ENCODE measurements at regions not wholly inside any gene's neighbourhood (a gene's known extent, or its start where the extent isn't known, plus 50 kb on each side); places are given as distances from the start of the nearest gene placed in this dataset.

DNA sequence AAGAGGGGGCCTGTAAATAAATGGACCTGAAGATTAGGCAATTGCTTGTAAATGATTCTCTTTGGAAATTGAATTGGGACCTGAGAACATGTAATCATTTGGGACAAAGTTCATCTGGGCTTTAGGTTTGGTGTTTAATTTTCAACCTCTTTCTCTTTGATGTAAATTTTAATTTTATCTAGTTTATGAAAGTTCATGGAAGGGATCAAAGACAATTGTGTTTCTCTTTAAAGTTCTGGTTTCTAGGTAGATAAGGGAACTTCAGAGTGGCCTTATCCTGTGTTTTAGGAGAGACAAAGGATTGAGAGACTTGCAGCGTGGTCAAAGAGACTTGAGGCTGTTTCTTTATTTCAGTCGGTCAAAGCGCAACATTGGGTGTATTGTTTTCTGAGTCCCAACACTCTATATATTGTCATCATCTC is 1108.3 kb downstream of the TBL1XR1 start (continued):
- TF ChIP-seq, protein P1, sequence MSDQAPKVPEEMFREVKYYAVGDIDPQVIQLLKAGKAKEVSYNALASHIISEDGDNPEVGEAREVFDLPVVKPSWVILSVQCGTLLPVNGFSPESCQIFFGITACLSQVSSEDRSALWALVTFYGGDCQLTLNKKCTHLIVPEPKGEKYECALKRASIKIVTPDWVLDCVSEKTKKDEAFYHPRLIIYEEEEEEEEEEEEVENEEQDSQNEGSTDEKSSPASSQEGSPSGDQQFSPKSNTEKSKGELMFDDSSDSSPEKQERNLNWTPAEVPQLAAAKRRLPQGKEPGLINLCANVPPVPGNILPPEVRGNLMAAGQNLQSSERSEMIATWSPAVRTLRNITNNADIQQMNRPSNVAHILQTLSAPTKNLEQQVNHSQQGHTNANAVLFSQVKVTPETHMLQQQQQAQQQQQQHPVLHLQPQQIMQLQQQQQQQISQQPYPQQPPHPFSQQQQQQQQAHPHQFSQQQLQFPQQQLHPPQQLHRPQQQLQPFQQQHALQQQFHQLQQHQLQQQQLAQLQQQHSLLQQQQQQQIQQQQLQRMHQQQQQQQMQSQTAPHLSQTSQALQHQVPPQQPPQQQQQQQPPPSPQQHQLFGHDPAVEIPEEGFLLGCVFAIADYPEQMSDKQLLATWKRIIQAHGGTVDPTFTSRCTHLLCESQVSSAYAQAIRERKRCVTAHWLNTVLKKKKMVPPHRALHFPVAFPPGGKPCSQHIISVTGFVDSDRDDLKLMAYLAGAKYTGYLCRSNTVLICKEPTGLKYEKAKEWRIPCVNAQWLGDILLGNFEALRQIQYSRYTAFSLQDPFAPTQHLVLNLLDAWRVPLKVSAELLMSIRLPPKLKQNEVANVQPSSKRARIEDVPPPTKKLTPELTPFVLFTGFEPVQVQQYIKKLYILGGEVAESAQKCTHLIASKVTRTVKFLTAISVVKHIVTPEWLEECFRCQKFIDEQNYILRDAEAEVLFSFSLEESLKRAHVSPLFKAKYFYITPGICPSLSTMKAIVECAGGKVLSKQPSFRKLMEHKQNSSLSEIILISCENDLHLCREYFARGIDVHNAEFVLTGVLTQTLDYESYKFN (CRISPR knock-in tag; conservative IDR thresholded peaks at IDR 0.05), result peak; percentile 70
- TF ChIP-seq, protein P2, sequence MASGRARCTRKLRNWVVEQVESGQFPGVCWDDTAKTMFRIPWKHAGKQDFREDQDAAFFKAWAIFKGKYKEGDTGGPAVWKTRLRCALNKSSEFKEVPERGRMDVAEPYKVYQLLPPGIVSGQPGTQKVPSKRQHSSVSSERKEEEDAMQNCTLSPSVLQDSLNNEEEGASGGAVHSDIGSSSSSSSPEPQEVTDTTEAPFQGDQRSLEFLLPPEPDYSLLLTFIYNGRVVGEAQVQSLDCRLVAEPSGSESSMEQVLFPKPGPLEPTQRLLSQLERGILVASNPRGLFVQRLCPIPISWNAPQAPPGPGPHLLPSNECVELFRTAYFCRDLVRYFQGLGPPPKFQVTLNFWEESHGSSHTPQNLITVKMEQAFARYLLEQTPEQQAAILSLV (CRISPR knock-in tag; IDR thresholded peaks at IDR 0.05; ENCODE audit: borderline replicate concordance), result no peak
- TF ChIP-seq, protein P3, sequence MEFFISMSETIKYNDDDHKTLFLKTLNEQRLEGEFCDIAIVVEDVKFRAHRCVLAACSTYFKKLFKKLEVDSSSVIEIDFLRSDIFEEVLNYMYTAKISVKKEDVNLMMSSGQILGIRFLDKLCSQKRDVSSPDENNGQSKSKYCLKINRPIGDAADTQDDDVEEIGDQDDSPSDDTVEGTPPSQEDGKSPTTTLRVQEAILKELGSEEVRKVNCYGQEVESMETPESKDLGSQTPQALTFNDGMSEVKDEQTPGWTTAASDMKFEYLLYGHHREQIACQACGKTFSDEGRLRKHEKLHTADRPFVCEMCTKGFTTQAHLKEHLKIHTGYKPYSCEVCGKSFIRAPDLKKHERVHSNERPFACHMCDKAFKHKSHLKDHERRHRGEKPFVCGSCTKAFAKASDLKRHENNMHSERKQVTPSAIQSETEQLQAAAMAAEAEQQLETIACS (CRISPR knock-in tag; IDR thresholded peaks at IDR 0.05), result no peak
- TF ChIP-seq EP300 (IDR thresholded peaks at IDR 0.05; ENCODE audit: low read depth in 2 of 2, low read length in 2 of 2) (peak in 1 of 2 experiments; percentile 69; a peak in 1 of 4 replicates), EP300 (CRISPR knock-in tag; IDR thresholded peaks at IDR 0.05; ENCODE audit: borderline replicate concordance) (no peak), CEBPG (CRISPR knock-in tag; IDR thresholded peaks at IDR 0.05) (peak; percentile 65), FOXK2 (IDR thresholded peaks at IDR 0.05) (no peak), ZNF350 (CRISPR knock-in tag; IDR thresholded peaks at IDR 0.05; ENCODE audit: borderline replicate concordance, low read depth) (no peak), ZNF30 (CRISPR knock-in tag; IDR thresholded peaks at IDR 0.05) (no peak), GATAD2A (CRISPR knock-in tag; IDR thresholded peaks at IDR 0.05) (no peak), MXD1 (CRISPR knock-in tag; IDR thresholded peaks at IDR 0.05) (no peak), SRY (CRISPR knock-in tag; IDR thresholded peaks at IDR 0.05) (no peak), RBAK (CRISPR knock-in tag; IDR thresholded peaks at IDR 0.05) (no peak), SOX5 (CRISPR knock-in tag; IDR thresholded peaks at IDR 0.05; ENCODE audit: borderline replicate concordance) (peak; percentile 82; the same call in 1 of the 2 replicates), SOX13 (IDR thresholded peaks at IDR 0.05) (no peak), SOX13 (CRISPR knock-in tag; conservative IDR thresholded peaks at IDR 0.05 in 1 of 2, IDR thresholded peaks at IDR 0.05 in 1 of 2) (peak in 1 of 2 experiments; percentile 95; a peak in 2 of 4 replicates), ZNF292 (CRISPR knock-in tag; IDR thresholded peaks at IDR 0.05; ENCODE audit: borderline replicate concordance, low read depth) (no peak), SNAPC2 (CRISPR knock-in tag; IDR thresholded peaks at IDR 0.05) (no peak), ZBTB49 (CRISPR knock-in tag; IDR thresholded peaks at IDR 0.05; ENCODE audit: borderline replicate concordance) (no peak), HMG20A (CRISPR knock-in tag; IDR thresholded peaks at IDR 0.05; ENCODE audit: borderline replicate concordance) (no peak; the same call in none of the 2 replicates), TBX3 (IDR thresholded peaks at IDR 0.05; ENCODE audit: borderline replicate concordance) (no peak)
- TF ChIP-seq, protein P4, sequence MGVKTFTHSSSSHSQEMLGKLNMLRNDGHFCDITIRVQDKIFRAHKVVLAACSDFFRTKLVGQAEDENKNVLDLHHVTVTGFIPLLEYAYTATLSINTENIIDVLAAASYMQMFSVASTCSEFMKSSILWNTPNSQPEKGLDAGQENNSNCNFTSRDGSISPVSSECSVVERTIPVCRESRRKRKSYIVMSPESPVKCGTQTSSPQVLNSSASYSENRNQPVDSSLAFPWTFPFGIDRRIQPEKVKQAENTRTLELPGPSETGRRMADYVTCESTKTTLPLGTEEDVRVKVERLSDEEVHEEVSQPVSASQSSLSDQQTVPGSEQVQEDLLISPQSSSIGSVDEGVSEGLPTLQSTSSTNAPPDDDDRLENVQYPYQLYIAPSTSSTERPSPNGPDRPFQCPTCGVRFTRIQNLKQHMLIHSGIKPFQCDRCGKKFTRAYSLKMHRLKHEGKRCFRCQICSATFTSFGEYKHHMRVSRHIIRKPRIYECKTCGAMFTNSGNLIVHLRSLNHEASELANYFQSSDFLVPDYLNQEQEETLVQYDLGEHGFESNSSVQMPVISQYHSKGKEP (CRISPR knock-in tag; IDR thresholded peaks at IDR 0.05), result no peak
